GM12891 (cell line): ENCODE measurements at regions not wholly inside any gene's neighbourhood (a gene's known extent, or its start where the extent isn't known, plus 50 kb on each side); places are given as distances from the start of the nearest gene placed in this dataset.

Experiments used
- PAX5 ChIP-seq: IDR thresholded peaks from 2 replicates; pipeline ENCODE4 v1.6.1; 2011; ENCODE audit warnings: low read length, moderate library complexity, mild to moderate bottlenecking; ENCODE audit not compliant: insufficient read depth, severe bottlenecking
- POLR2A ChIP-seq: IDR thresholded peaks from 2 replicates; pipeline ENCODE4 v1.6.1; 2011; ENCODE audit warnings: low read depth, low read length, control low read depth
- POLR2AphosphoS5 ChIP-seq: IDR thresholded peaks from 2 replicates; pipeline ENCODE4 v1.6.1; 2011; ENCODE audit warnings: low read depth, low read length, control low read depth
- SPI1 ChIP-seq: IDR thresholded peaks from 2 replicates; pipeline ENCODE4 v1.6.1; 2011; ENCODE audit warnings: low read depth, low read length, control low read depth
- TAF1 ChIP-seq: IDR thresholded peaks from 2 replicates; pipeline ENCODE4 v1.6.1; 2011; ENCODE audit warnings: low read depth, low read length, control low read depth

- TF ChIP-seq POLR2A (no peak), POLR2AphosphoS5 (no peak), PAX5 (no peak), TAF1 (no peak), SPI1 (no peak)
These were observed 289.7 kb downstream of the UTRN start for GRCh38 chr6:144574796-144575195.
